RWPE2 (cell line): ENCODE measurements at regions not wholly inside any gene's neighbourhood (a gene's known extent, or its start where the extent isn't known, plus 50 kb on each side); places are given as distances from the start of the nearest gene placed in this dataset.
"Not testable (repeated sequence)": the region's sequence is repeated elsewhere in the genome, so short reads cannot be mapped to it uniquely, and the experiment has no call there.

Source experiments
- ATAC-seq: fragments of 200-7000 bp; cut with Tn5 transposase; 3 replicates; pipeline ENCODE4 v1.9.1; 2021; ENCODE audit warnings: low read depth
- DNase-seq: peaks from one replicate; pipeline ENCODE4 v3.0.0-alpha.2; 2020; ENCODE audit warnings: low spot score
- H3K27ac ChIP-seq: fragments of 450-650 bp; 2 replicates; pipeline ENCODE4 v1.5.1; 2017; ENCODE audit warnings: mild to moderate bottlenecking; ENCODE audit not compliant: poor library complexity, severe bottlenecking
- H3K27me3 ChIP-seq: fragments of 250-450 bp; sonication (Bioruptor Pico); 2 replicates; pipeline ENCODE4 v1.5.1; 2021; ENCODE audit warnings: mild to moderate bottlenecking, moderate library complexity; ENCODE audit not compliant: insufficient read depth, poor library complexity, severe bottlenecking
- H3K36me3 ChIP-seq: fragments of 250-450 bp; sonication (Bioruptor Pico); 2 replicates; pipeline ENCODE4 v1.5.1; 2020; ENCODE audit warnings: low read depth, mild to moderate bottlenecking, moderate library complexity
- H3K4me1 ChIP-seq: fragments of 250-450 bp; sonication (Bioruptor Pico); 2 replicates; pipeline ENCODE4 v1.5.1; 2021; ENCODE audit warnings: mild to moderate bottlenecking, moderate library complexity; ENCODE audit not compliant: insufficient read depth, poor library complexity, severe bottlenecking
- H3K4me3 ChIP-seq: fragments of 250-450 bp; sonication (Bioruptor Pico); 2 replicates; pipeline ENCODE4 v1.5.1; 2021; ENCODE audit warnings: mild to moderate bottlenecking, moderate library complexity; ENCODE audit not compliant: severe bottlenecking
- H3K9me3 ChIP-seq: fragments of 250-450 bp; sonication (Bioruptor Pico); 2 replicates; pipeline ENCODE4 v1.5.1; 2021; ENCODE audit warnings: mild to moderate bottlenecking, moderate library complexity; ENCODE audit not compliant: severe bottlenecking
- TF ChIP-seq, protein P1 (sequence below): fragments of 450-650 bp; IDR thresholded peaks from one replicate; pipeline ENCODE4 v1.5.1; 2017; ENCODE audit warnings: mild to moderate bottlenecking, moderate library complexity; ENCODE audit not compliant: poor library complexity, severe bottlenecking

DNA sequence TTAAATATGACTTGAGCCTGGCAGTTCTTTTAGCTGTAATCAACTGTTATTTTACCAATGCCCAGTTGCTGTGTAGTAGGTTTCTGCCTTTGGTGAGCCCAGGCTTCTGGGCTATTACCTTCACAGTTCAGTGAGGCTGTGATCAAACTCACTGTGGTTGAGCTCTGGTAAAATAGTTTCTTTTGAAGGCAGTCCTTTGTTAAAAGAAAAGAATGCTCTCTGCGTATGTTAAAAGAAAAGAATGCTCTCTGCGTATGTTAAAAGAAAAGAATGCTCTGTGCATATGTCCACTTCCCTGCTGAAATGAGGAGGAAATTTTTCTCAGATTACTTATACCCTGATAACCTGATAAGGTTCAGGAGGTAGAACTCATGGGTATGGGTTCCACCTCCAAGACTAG, 244.3 kb downstream of the RNF144A start:
- no peaks in the 10 kb centered on the region for H3K27me3 ChIP-seq
- H3K9me3 ChIP-seq: no peaks in the 10 kb centered on the region
- H3K4me3 ChIP-seq: no peak overlapping the region
- TF ChIP-seq, protein P1, sequence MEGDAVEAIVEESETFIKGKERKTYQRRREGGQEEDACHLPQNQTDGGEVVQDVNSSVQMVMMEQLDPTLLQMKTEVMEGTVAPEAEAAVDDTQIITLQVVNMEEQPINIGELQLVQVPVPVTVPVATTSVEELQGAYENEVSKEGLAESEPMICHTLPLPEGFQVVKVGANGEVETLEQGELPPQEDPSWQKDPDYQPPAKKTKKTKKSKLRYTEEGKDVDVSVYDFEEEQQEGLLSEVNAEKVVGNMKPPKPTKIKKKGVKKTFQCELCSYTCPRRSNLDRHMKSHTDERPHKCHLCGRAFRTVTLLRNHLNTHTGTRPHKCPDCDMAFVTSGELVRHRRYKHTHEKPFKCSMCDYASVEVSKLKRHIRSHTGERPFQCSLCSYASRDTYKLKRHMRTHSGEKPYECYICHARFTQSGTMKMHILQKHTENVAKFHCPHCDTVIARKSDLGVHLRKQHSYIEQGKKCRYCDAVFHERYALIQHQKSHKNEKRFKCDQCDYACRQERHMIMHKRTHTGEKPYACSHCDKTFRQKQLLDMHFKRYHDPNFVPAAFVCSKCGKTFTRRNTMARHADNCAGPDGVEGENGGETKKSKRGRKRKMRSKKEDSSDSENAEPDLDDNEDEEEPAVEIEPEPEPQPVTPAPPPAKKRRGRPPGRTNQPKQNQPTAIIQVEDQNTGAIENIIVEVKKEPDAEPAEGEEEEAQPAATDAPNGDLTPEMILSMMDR: no peak
- no peak for ATAC-seq
- H3K27ac ChIP-seq: no peak overlapping the region
- no peak for DNase-seq
- H3K4me1 ChIP-seq: no peaks in the 10 kb centered on the region
- H3K36me3 ChIP-seq: no peaks in the 10 kb centered on the region

DNA sequence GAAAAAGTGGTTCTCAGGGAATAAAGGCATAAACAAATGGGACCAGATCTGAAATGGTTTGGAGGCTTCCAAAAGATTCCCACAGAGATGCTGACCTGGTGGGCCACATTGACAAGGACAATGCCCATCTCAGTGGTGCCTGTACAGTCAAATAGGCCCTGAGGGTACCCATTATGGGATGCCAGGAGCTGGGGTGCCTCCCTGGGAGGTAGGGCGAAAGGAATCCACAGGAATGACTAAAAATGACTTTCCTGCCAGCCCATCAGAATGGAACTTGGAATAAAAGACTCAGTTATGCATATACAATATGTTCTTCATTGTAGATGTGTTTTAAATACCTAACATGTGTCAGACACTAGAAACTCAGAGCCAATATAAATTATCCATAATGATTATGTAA, 248.5 kb downstream of the RNF144A start:
- Histone ChIP-seq H3K4me3 (no peak overlapping the region), H3K9me3 (no peaks in the 10 kb centered on the region), H3K27ac (no peak overlapping the region), H3K27me3 (peaks cover 9% of the 10 kb centered on the region), H3K36me3 (no peaks in the 10 kb centered on the region), H3K4me1 (no peaks in the 10 kb centered on the region)
- TF ChIP-seq, protein P1: no peak
- ATAC-seq: no peak
- DNase-seq: no peak

DNA sequence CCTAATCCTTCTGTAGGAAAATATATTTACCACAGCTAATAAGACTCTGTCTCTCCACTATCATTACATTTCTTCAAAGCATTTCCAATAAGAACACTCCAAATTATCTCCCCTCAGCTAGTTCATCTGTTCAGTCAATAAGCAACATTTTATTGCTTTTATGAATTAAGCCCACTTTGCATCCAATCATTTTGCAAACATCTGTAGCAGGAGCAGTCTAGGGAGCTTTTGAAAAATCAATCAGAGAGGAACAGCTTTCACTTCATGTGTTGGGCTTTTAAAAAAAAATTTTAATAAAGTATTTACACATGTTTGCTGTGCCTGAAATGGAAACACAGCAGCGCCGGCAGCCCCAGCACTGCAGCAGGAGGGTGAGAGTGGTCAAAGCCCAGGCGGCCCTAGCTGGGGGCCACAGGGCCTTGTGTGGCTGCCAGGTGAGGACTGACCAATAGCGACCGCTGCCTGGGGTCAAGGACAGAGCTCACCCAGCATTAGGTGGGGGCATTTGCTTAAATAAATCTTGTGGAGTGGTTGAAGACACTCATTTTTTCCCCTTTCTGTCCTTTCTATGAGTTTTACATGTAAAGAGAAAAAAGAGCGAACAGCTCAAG, 250.7 kb downstream of the RNF144A start:
- no peaks in the 10 kb centered on the region for H3K9me3 ChIP-seq

DNA sequence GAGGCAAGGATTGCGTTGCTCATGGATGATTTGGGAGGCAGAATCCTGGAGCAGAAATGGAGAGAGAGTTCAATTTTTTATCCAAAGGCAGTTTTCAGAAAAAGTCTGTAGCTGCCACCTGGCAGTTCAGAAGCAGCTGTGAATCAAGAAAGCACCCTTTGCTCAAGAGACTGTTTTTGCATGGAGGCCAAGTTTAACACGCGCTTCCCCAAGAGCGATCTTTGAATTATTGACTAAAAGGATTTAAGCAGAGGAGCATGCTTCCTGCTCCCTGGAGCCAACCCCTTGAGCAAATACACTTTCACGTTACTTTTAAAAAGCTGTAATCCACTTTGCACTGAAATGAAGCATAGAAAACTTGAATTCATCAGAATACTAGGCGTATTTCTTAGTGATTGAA, 252.4 kb downstream of the RNF144A start:
- no peaks in the 10 kb centered on the region for H3K4me1 ChIP-seq
- H3K4me3 ChIP-seq: no peak overlapping the region
- peaks cover 9% of the 10 kb centered on the region for H3K27me3 ChIP-seq
- DNase-seq (no peak), ATAC-seq (no peak)
- no peaks in the 10 kb centered on the region for H3K36me3 ChIP-seq
- H3K9me3 ChIP-seq: peaks cover 4% of the 10 kb centered on the region
- no peak overlapping the region for H3K27ac ChIP-seq
- TF ChIP-seq, protein P1: no peak

More for the DNA sequence above, 250.7 kb downstream of the RNF144A start:
- Histone ChIP-seq H3K4me1 (no peaks in the 10 kb centered on the region), H3K36me3 (no peaks in the 10 kb centered on the region), H3K27ac (no peak overlapping the region), H3K27me3 (peaks cover 9% of the 10 kb centered on the region), H3K4me3 (no peak overlapping the region)
- DNase-seq (no peak), ATAC-seq (no peak)
- TF ChIP-seq, protein P1: no peak

DNA sequence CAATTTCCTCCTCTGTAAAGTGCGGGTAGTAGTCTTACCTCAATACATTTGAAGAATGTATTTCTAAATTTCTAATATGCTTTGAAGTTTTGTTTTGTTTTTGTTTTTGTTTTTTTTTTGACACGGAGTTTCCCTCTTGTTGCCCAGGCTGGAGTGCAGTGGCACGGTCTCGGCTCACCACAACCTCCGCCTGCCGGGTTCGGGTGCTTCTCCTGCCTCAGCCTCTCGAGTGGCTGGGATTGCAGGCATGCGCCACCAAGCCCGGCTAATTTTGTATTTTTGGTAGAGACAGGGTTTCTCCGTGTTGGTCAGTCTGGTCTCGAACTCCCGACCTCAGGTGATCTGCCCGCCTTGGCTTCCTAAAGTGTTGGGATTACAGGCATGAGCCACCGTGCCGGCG, 261.8 kb downstream of the RNF144A start:
- not testable (repeated sequence) for H3K27ac ChIP-seq, ATAC-seq, DNase-seq, H3K4me1 ChIP-seq, H3K36me3 ChIP-seq, H3K4me3 ChIP-seq, H3K9me3 ChIP-seq, H3K27me3 ChIP-seq
